GM12875 (cell line): ENCODE measurements at regions not wholly inside any gene's neighbourhood (a gene's known extent, or its start where the extent isn't known, plus 50 kb on each side); places are given as distances from the start of the nearest gene placed in this dataset.

Experiments used
- H3K4me3 ChIP-seq: one replicate; pipeline ENCODE4 v1.5.1; 2011; ENCODE audit warnings: low read depth, low read length, control low read depth
- CTCF ChIP-seq: IDR thresholded peaks from 2 replicates; pipeline ENCODE4 v1.5.1; 2011; ENCODE audit warnings: low read depth, mild to moderate bottlenecking, control low read depth, inconsistent platforms, low read length, moderate library complexity, borderline replicate concordance; ENCODE audit not compliant: insufficient read depth

- H3K4me3 ChIP-seq: no peak overlapping the region
- TF ChIP-seq CTCF: no peak
Measured at GRCh38 chr10:83075815-83076355, 1063.4 kb upstream of the GHITM start.

- H3K4me3 ChIP-seq: no peak overlapping the region
- TF ChIP-seq CTCF: no peak
Measured at GRCh38 chr10:83076443-83076842, 1062.9 kb upstream of the GHITM start.

- TF ChIP-seq CTCF: no peak
- H3K4me3 ChIP-seq: no peak overlapping the region
Measured at GRCh38 chr10:83078160-83078559, 1061.1 kb upstream of the GHITM start.

GRCh38 chr10:83078645-83079044 is 1060.7 kb upstream of the GHITM start:
- TF ChIP-seq CTCF: no peak
- H3K4me3 ChIP-seq: no peak overlapping the region

- no peak overlapping the region for H3K4me3 ChIP-seq
- TF ChIP-seq CTCF: no peak
Measured at GRCh38 chr10:83083831-83084230, 1055.5 kb upstream of the GHITM start.

- TF ChIP-seq CTCF: no peak
- H3K4me3 ChIP-seq: no peak overlapping the region
Measured at GRCh38 chr10:83089335-83089734, 1050.0 kb upstream of the GHITM start.

- TF ChIP-seq CTCF: no peak
Measured at GRCh38 chr10:83104616-83105015, 1034.7 kb upstream of the GHITM start.

More at GRCh38 chr10:83104616-83105015, 1034.7 kb upstream of the GHITM start:
- no peak overlapping the region for H3K4me3 ChIP-seq
